ENCODE measurements at regions not wholly inside any gene's neighbourhood (a gene's known extent, or its start where the extent isn't known, plus 50 kb on each side); places are given as distances from the start of the nearest gene placed in this dataset.

DNA sequence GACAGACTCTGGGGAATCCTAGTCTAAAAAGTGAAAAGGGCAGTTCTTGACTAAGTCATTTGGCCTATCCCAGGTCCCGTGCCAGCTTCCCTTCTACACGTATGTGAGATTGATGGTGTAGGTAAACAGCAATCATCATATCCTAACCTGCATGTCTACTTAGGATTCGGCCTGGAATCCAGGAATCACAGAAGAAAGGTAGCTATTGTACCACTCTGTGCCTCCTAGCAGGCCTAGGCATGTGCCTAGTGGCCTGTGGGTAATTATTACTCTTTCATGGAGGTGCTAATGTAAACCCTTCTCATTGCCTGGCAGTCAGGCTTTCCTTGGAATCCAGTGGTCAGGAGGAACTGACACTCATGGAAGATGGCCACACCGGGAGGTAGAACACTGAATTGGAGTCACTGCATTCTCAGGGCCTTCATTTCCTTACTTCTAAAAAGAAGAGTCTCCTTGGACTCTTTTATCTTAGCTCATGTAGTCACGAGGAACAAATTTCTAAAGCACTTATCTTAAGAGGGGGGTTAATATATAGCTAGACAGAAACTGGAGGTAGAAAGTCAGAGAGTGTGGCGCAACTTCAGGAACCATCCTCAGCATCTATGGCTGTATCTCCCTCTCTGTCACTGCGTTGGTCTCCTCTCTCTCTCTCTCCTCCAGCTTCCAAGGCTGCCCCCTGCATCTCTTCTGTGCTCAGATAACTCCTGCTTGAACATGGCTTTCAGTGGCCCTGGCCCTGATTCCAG, 122.5 kb downstream of the C1GALT1 start:
- DNase-seq, result no peak
- no peak overlapping the region for H2AK5ac ChIP-seq (ENCODE audit: low read length, severe bottlenecking)
- no peaks in the 10 kb centered on the region for H3K9me3 ChIP-seq (ENCODE audit: control insufficient read depth, low read length)
- no peak overlapping the region for H3K27ac ChIP-seq (ENCODE audit: low read length, poor library complexity, severe bottlenecking)
- no peak overlapping the region for H3K18ac ChIP-seq (ENCODE audit: low read depth in 1 of 2, low read length in 2 of 2)
- H2AFZ ChIP-seq (ENCODE audit: low read depth, low read length), result no peak overlapping the region
- no peak overlapping the region for H2BK15ac ChIP-seq (ENCODE audit: low read depth, poor library complexity, severe bottlenecking)
- no peaks in the 10 kb centered on the region for H3K4me1 ChIP-seq (ENCODE audit: control insufficient read depth, insufficient read depth, low read depth, low read length)
- H4K91ac ChIP-seq (ENCODE audit: low read length), result no peak overlapping the region
- no peak overlapping the region for H3K14ac ChIP-seq (ENCODE audit: low read length in 2 of 2)
- H3K4me2 ChIP-seq (ENCODE audit: low read length, poor library complexity, severe bottlenecking), result no peak overlapping the region
- H3K4me3 ChIP-seq (ENCODE audit: insufficient read depth in 1 of 2, low read depth in 1 of 2, low read length in 2 of 2), result no peak overlapping the region
- H3K23ac ChIP-seq (ENCODE audit: low read length in 2 of 2), result no peak overlapping the region
- no peak overlapping the region for H2BK5ac ChIP-seq (ENCODE audit: low read depth, low read length, poor library complexity, severe bottlenecking)
- no peaks in the 10 kb centered on the region for H3K36me3 ChIP-seq (ENCODE audit: control insufficient read depth in 1 of 2, insufficient read depth in 2 of 2, low read depth in 1 of 2, low read length in 2 of 2)
- H3K27me3 ChIP-seq (ENCODE audit: control insufficient read depth in 1 of 2, insufficient read depth in 1 of 2, low read length in 2 of 2), result peaks cover 0 to 53% of the 10 kb centered on the region in 2 experiments
- no peak overlapping the region for H4K8ac ChIP-seq (ENCODE audit: low read length)
- H3K4ac ChIP-seq (ENCODE audit: low read depth in 1 of 2, low read length in 2 of 2), result no peak overlapping the region
- H3K9ac ChIP-seq (ENCODE audit: low read length), result no peak overlapping the region
- 86% methylated on average over 6 of the region's 7 CpGs for WGBS
- no peak overlapping the region for H2BK120ac ChIP-seq (ENCODE audit: low read depth, low read length)
- H3K79me1 ChIP-seq (replicated peaks; ENCODE audit: low read length, poor library complexity, severe bottlenecking), result no peaks in the 10 kb centered on the region
- no peak overlapping the region for H2BK12ac ChIP-seq (ENCODE audit: low read length in 2 of 2)

- H3K27ac ChIP-seq (ENCODE audit: low read length, poor library complexity, severe bottlenecking), result no peak overlapping the region
- H3K4me2 ChIP-seq (ENCODE audit: low read length, poor library complexity, severe bottlenecking), result no peak overlapping the region
- no peak overlapping the region for H2BK5ac ChIP-seq (ENCODE audit: low read depth, low read length, poor library complexity, severe bottlenecking)
- H2BK12ac ChIP-seq (ENCODE audit: low read length in 2 of 2), result no peak overlapping the region
- no peaks in the 10 kb centered on the region for H3K36me3 ChIP-seq (ENCODE audit: control insufficient read depth in 1 of 2, insufficient read depth in 2 of 2, low read depth in 1 of 2, low read length in 2 of 2)
- no peak overlapping the region for H3K14ac ChIP-seq (ENCODE audit: low read length in 2 of 2)
- H3K4me1 ChIP-seq (ENCODE audit: control insufficient read depth, insufficient read depth, low read depth, low read length), result no peaks in the 10 kb centered on the region
- H2BK120ac ChIP-seq (ENCODE audit: low read depth, low read length), result no peak overlapping the region
- H3K23ac ChIP-seq (ENCODE audit: low read length in 2 of 2), result no peak overlapping the region
- no peak overlapping the region for H2AFZ ChIP-seq (ENCODE audit: low read depth, low read length)
- no peak for DNase-seq
- no peaks in the 10 kb centered on the region for H3K9me3 ChIP-seq (ENCODE audit: control insufficient read depth, low read length)
- H4K91ac ChIP-seq (ENCODE audit: low read length), result no peak overlapping the region
- no peak overlapping the region for H3K9ac ChIP-seq (ENCODE audit: low read length)
- no peak overlapping the region for H3K4me3 ChIP-seq (ENCODE audit: insufficient read depth in 1 of 2, low read depth in 1 of 2, low read length in 2 of 2)
- no peak overlapping the region for H2BK15ac ChIP-seq (ENCODE audit: low read depth, poor library complexity, severe bottlenecking)
- H3K79me1 ChIP-seq (replicated peaks; ENCODE audit: low read length, poor library complexity, severe bottlenecking), result no peaks in the 10 kb centered on the region
- no peak overlapping the region for H4K8ac ChIP-seq (ENCODE audit: low read length)
- H3K18ac ChIP-seq (ENCODE audit: low read depth in 1 of 2, low read length in 2 of 2), result no peak overlapping the region
- no peak overlapping the region for H2AK5ac ChIP-seq (ENCODE audit: low read length, severe bottlenecking)
- H3K4ac ChIP-seq (ENCODE audit: low read depth in 1 of 2, low read length in 2 of 2), result no peak overlapping the region
- H3K27me3 ChIP-seq (ENCODE audit: control insufficient read depth in 1 of 2, insufficient read depth in 1 of 2, low read length in 2 of 2), result peaks cover 0 to 53% of the 10 kb centered on the region in 2 experiments
Observed at GRCh38 chr7:7306231-7306630, 123.9 kb downstream of the C1GALT1 start.
